ENCODE measurements at regions not wholly inside any gene's neighbourhood (a gene's known extent, or its start where the extent isn't known, plus 50 kb on each side); places are given as distances from the start of the nearest gene placed in this dataset.

DNA sequence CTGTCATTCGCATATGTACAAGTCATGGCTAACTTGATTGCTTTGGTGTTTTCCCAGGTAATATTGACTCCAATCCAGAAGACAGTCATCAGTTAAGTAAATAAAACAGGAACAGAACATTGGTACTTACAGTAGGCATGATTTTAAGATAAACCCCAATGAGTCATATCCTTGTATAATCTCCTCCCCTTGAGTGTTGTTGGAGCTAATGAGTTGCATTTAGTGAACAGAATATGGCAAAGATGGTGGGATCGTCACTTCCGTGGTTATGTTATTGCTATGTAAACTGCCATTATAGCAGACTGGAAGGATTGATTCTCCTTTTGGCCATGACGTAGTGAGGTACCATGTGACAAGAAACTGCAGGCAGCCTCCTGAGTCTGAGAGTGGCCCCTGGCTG, 102.2 kb downstream of the TMX1 start:
- no peak for TF ChIP-seq SIRT6 (IDR thresholded peaks at IDR 0.05; ENCODE audit: low read length)
- TF ChIP-seq FOSL1 (IDR thresholded peaks at IDR 0.05; ENCODE audit: insufficient read depth, low read depth, low read length): no peak
- Histone ChIP-seq H3K23me2 (ENCODE audit: low read depth, low read length) (no peaks in the 10 kb centered on the region), H3K4me1 (replicated peaks in 1 of 4; ENCODE audit: control insufficient read depth in 3 of 4, insufficient read depth in 4 of 4, low read length in 3 of 4) (no peaks in the 10 kb centered on the region; a peak in 2 of 7 replicates), H2AK5ac (ENCODE audit: low read depth, low read length) (no peak overlapping the region), H4K5ac (ENCODE audit: insufficient read length, low read depth, low read length) (no peak overlapping the region), H3K27me3 (replicated peaks in 1 of 4; ENCODE audit: control insufficient read depth in 3 of 4, extremely low read depth in 1 of 4, insufficient read depth in 3 of 4, low read length in 3 of 4) (no peaks in the 10 kb centered on the region), H3K18ac (ENCODE audit: extremely low read depth, low read length) (no peak overlapping the region), H3K27ac (ENCODE audit: low read depth, low read length) (no peak overlapping the region), H2BK20ac (ENCODE audit: low read length) (no peak overlapping the region), H2BK120ac (replicated peaks; ENCODE audit: low read depth, low read length) (no peak overlapping the region), H3K56ac (replicated peaks; ENCODE audit: insufficient read length, low read depth, low read length) (no peak overlapping the region), H4K8ac (ENCODE audit: extremely low read depth, insufficient read depth, low read length) (no peak overlapping the region), H3K79me1 (ENCODE audit: low read depth, low read length) (no peaks in the 10 kb centered on the region), H3K9me3 (ENCODE audit: insufficient read depth in 2 of 2, low read depth in 1 of 2, low read length in 1 of 2) (peaks cover 0 to 5% of the 10 kb centered on the region in 2 experiments; a peak in 1 of 4 replicates), H2AFZ (ENCODE audit: low read length) (no peak overlapping the region), H4K91ac (replicated peaks; ENCODE audit: insufficient read length, low read length) (no peak overlapping the region), H3K4ac (replicated peaks; ENCODE audit: insufficient read length, low read depth, low read length) (no peak overlapping the region), H4K20me1 (replicated peaks in 1 of 2; ENCODE audit: control insufficient read depth in 1 of 2, insufficient read depth in 2 of 2, low read length in 2 of 2) (no peaks in the 10 kb centered on the region), H3K36me3 (ENCODE audit: control insufficient read depth in 2 of 4, insufficient read depth in 4 of 4, low read length in 3 of 4) (no peaks in the 10 kb centered on the region), H3K23ac (ENCODE audit: insufficient read length) (no peak overlapping the region), H2BK5ac (ENCODE audit: low read depth, low read length) (no peak overlapping the region), H2BK12ac (ENCODE audit: low read depth, low read length) (no peak overlapping the region), H3K79me2 (ENCODE audit: control insufficient read depth in 1 of 2, insufficient read depth in 2 of 2, low read length in 2 of 2) (no peaks in the 10 kb centered on the region), H3K4me3 (ENCODE audit: extremely low read depth in 1 of 4, insufficient read depth in 2 of 4, low read depth in 3 of 4, low read length in 4 of 4) (no peak overlapping the region), H3K4me2 (ENCODE audit: insufficient read depth in 1 of 2, low read depth in 2 of 2, low read length in 2 of 2) (no peak overlapping the region), H3K14ac (ENCODE audit: insufficient read length) (no peak overlapping the region), H3K9ac (replicated peaks in 1 of 4; ENCODE audit: extremely low read depth in 1 of 4, low read depth in 3 of 4, low read length in 3 of 4) (no peak overlapping the region), H2BK15ac (ENCODE audit: low read length) (no peak overlapping the region)
- CTCF ChIA-PET (ENCODE audit: partially characterized antibody): no interaction called here
- POLR2A ChIA-PET (ENCODE audit: partially characterized antibody): no interaction called here
- FAIRE-seq: peak; percentile 24
- DNase-seq (ENCODE audit: low read depth in 1 of 2, low spot score in 2 of 2): no peak
- 81% methylated on average over 4 of the region's 4 CpGs; no CpG with 5 or more reads in 1 of the 2 experiments for WGBS, 2 experiments (ENCODE audit: extremely low coverage in 1 of 2, insufficient coverage in 1 of 2, insufficient read length in 1 of 2, insufficient replicate concordance in 2 of 2, low coverage in 1 of 2, low lambda C conversion rate in 2 of 2, missing lambda C conversion rate in 1 of 2)

Data from H1 (cell line).